H1 (cell line): ENCODE measurements at regions not wholly inside any gene's neighbourhood (a gene's known extent, or its start where the extent isn't known, plus 50 kb on each side); places are given as distances from the start of the nearest gene placed in this dataset.

Source experiments
- CTCF ChIA-PET: fragments of 300-600 bp; sonication (Branson Sonifier 250); formaldehyde crosslinking; loops from one replicate; lab custom pipeline; 2021; ENCODE audit not compliant: partially characterized antibody; lab: Charles Lee
- POLR2A ChIA-PET: fragments of 300-600 bp; sonication (Branson Sonifier 250); formaldehyde crosslinking; loops from one replicate; lab custom pipeline; 2021; ENCODE audit warnings: inconsistent platforms; ENCODE audit not compliant: partially characterized antibody; lab: Charles Lee
- DNase-seq, 2 experiments: peaks; one replicate each; pipeline versions ENCODE4 v3.0.0 to v3.0.0-alpha.2; 2010 to 2022; ENCODE audit warnings: low spot score in 2 of 2, low read depth in 1 of 2, mixed read lengths in 1 of 2
- FAIRE-seq: peaks from 2 replicates; lab custom pipeline; 2011; peaks lifted over from hg19 to GRCh38; lab: Jason Lieb, UNC
- H2AFZ ChIP-seq: 2 replicates; pipeline ENCODE4 v1.8.1; 2012; ENCODE audit warnings: low read length, inconsistent platforms
- H2AK5ac ChIP-seq: 2 replicates; pipeline ENCODE4 v1.6.1; 2013; ENCODE audit warnings: low read depth, low read length
- H2BK120ac ChIP-seq: replicated peaks from 2 replicates; pipeline ENCODE3; 2013; ENCODE audit warnings: low read depth, low read length, inconsistent platforms
- H2BK12ac ChIP-seq: 2 replicates; pipeline ENCODE4 v1.6.1; 2013; ENCODE audit warnings: low read depth, low read length
- H2BK15ac ChIP-seq: 2 replicates; pipeline ENCODE4 v1.6.1; 2013; ENCODE audit warnings: low read length
- H2BK20ac ChIP-seq: 2 replicates; pipeline ENCODE4 v1.6.1; 2013; ENCODE audit warnings: low read length
- H2BK5ac ChIP-seq: 2 replicates; pipeline ENCODE4 v1.6.1; 2013; ENCODE audit warnings: low read depth, low read length
- H3K14ac ChIP-seq: 2 replicates; pipeline ENCODE4 v1.6.1; 2013; ENCODE audit warnings: inconsistent platforms; ENCODE audit not compliant: insufficient read length
- H3K18ac ChIP-seq: 2 replicates; pipeline ENCODE4 v1.6.1; 2013; ENCODE audit warnings: low read length; ENCODE audit errors: extremely low read depth
- H3K23ac ChIP-seq: 2 replicates; pipeline ENCODE4 v1.6.1; 2013; ENCODE audit warnings: inconsistent platforms; ENCODE audit not compliant: insufficient read length
- H3K23me2 ChIP-seq: 2 replicates; pipeline ENCODE4 v1.6.1; 2013; ENCODE audit warnings: low read depth, low read length
- H3K27ac ChIP-seq: 2 replicates; pipeline ENCODE4 v1.6.1; 2011; ENCODE audit warnings: low read depth, low read length, inconsistent platforms
- H3K27me3 ChIP-seq, 4 experiments: replicated peaks in 1 of 4; 1 replicate in 1 of 4; 2 replicates in 3 of 4; pipeline versions ENCODE4 v1.6.1 to v1.8.1; 2011 to 2013; ENCODE audit warnings: low read length in 3 of 4, mild to moderate bottlenecking in 3 of 4, inconsistent platforms in 2 of 4, mixed read lengths in 2 of 4, moderate library complexity in 1 of 4; ENCODE audit not compliant: control insufficient read depth in 3 of 4, insufficient read depth in 3 of 4; ENCODE audit errors: extremely low read depth in 1 of 4
- H3K36me3 ChIP-seq, 4 experiments: 2 replicates each; pipeline versions ENCODE4 v1.6.1 to v1.8.1; 2011 to 2013; ENCODE audit warnings: mild to moderate bottlenecking in 4 of 4, low read length in 3 of 4, moderate library complexity in 2 of 4, control low read depth in 1 of 4, inconsistent platforms in 1 of 4; ENCODE audit not compliant: insufficient read depth in 4 of 4, control insufficient read depth in 2 of 4
- H3K4ac ChIP-seq: replicated peaks from 2 replicates; pipeline ENCODE3; 2013; ENCODE audit warnings: low read length, low read depth, mixed read lengths, inconsistent platforms; ENCODE audit not compliant: insufficient read length
- H3K4me1 ChIP-seq, 4 experiments: replicated peaks in 1 of 4; 1 replicate in 1 of 4; 2 replicates in 3 of 4; pipeline versions ENCODE4 v1.6.1 to v1.8.1; 2011 to 2013; ENCODE audit warnings: low read length in 3 of 4, inconsistent platforms in 2 of 4, mixed read lengths in 1 of 4; ENCODE audit not compliant: insufficient read depth in 4 of 4, control insufficient read depth in 3 of 4
- H3K4me2 ChIP-seq, 2 experiments: 2 replicates each; pipeline versions ENCODE4 v1.6.1 to v1.8.1; 2011 to 2013; ENCODE audit warnings: low read depth in 2 of 2, low read length in 2 of 2, control low read depth in 1 of 2, inconsistent platforms in 1 of 2, mild to moderate bottlenecking in 1 of 2; ENCODE audit not compliant: insufficient read depth in 1 of 2
- H3K4me3 ChIP-seq, 4 experiments: fragments of 200-600, 300-600 bp in 1 of 4; sonication (generic), shearing (Covaris generic), sonication (Bioruptor Twin) in 1 of 4; 2 replicates each; pipeline versions ENCODE4 v1.5.1 to v1.8.1; 2011 to 2016; ENCODE audit warnings: low read length in 4 of 4, low read depth in 3 of 4, control low read depth in 2 of 4, inconsistent platforms in 2 of 4, mild to moderate bottlenecking in 2 of 4, mixed read lengths in 1 of 4, moderate library complexity in 1 of 4; ENCODE audit not compliant: insufficient read depth in 2 of 4; ENCODE audit errors: extremely low read depth in 1 of 4
- H3K56ac ChIP-seq: replicated peaks from 2 replicates; pipeline ENCODE3; 2013; ENCODE audit warnings: low read depth, mild to moderate bottlenecking, mixed read lengths, low read length, inconsistent platforms; ENCODE audit not compliant: insufficient read length
- H3K79me1 ChIP-seq: 2 replicates; pipeline ENCODE4 v1.6.1; 2013; ENCODE audit warnings: low read depth, low read length, control low read depth
- H3K79me2 ChIP-seq, 2 experiments: 2 replicates each; pipeline versions ENCODE4 v1.6.1 to v1.8.1; 2012 to 2013; ENCODE audit warnings: low read length in 2 of 2, mild to moderate bottlenecking in 2 of 2, inconsistent platforms in 1 of 2; ENCODE audit not compliant: insufficient read depth in 2 of 2, control insufficient read depth in 1 of 2
- H3K9ac ChIP-seq, 4 experiments: replicated peaks in 1 of 4; 1 replicate in 1 of 4; 2 replicates in 3 of 4; pipeline versions ENCODE4 v1.6.1 to v1.8.1; 2011 to 2013; ENCODE audit warnings: low read depth in 3 of 4, low read length in 3 of 4, control low read depth in 2 of 4, mild to moderate bottlenecking in 2 of 4, moderate library complexity in 2 of 4, inconsistent platforms in 1 of 4; ENCODE audit errors: extremely low read depth in 1 of 4
- H3K9me3 ChIP-seq, 2 experiments: 2 replicates each; pipeline versions ENCODE4 v1.6.1 to v1.8.1; 2012 to 2013; ENCODE audit warnings: mild to moderate bottlenecking in 2 of 2, moderate library complexity in 2 of 2, control low read depth in 1 of 2, inconsistent platforms in 1 of 2, low read depth in 1 of 2, low read length in 1 of 2, mixed read lengths in 1 of 2; ENCODE audit not compliant: insufficient read depth in 2 of 2
- H4K20me1 ChIP-seq, 2 experiments: replicated peaks in 1 of 2; 2 replicates each; pipeline versions ENCODE3 to v1.8.1; 2011 to 2013; ENCODE audit warnings: inconsistent platforms in 2 of 2, low read length in 2 of 2, mild to moderate bottlenecking in 1 of 2; ENCODE audit not compliant: insufficient read depth in 2 of 2, control insufficient read depth in 1 of 2
- H4K5ac ChIP-seq: 2 replicates; pipeline ENCODE4 v1.6.1; 2013; ENCODE audit warnings: low read length, low read depth, mixed read lengths, inconsistent platforms; ENCODE audit not compliant: insufficient read length
- H4K8ac ChIP-seq: 2 replicates; pipeline ENCODE4 v1.8.0; 2013; ENCODE audit warnings: mild to moderate bottlenecking, moderate library complexity, low read length, inconsistent platforms; ENCODE audit not compliant: insufficient read depth; ENCODE audit errors: extremely low read depth
- H4K91ac ChIP-seq: replicated peaks from 2 replicates; pipeline ENCODE3; 2013; ENCODE audit warnings: low read length, mixed read lengths, inconsistent platforms; ENCODE audit not compliant: insufficient read length
- CBX8 ChIP-seq: fragments of 300-800, 300-1000 bp; sonication (generic); IDR thresholded peaks from 2 replicates; pipeline ENCODE4 v1.7.1; 2016; ENCODE audit warnings: low read depth, low read length, borderline replicate concordance
- CHD2 ChIP-seq: IDR thresholded peaks from 2 replicates; pipeline ENCODE4 v1.6.1; 2012; ENCODE audit warnings: low read length, improper control_type of control experiment
- CREB1 ChIP-seq: IDR thresholded peaks from 2 replicates; pipeline ENCODE4 v1.6.1; 2012; ENCODE audit warnings: inconsistent platforms
- FOSL1 ChIP-seq: IDR thresholded peaks from 2 replicates; pipeline ENCODE4 v1.6.1; 2011; ENCODE audit warnings: mild to moderate bottlenecking, low read depth, low read length, moderate library complexity; ENCODE audit not compliant: insufficient read depth
- GABPA ChIP-seq: IDR thresholded peaks from 2 replicates; pipeline ENCODE4 v1.6.1; 2011; ENCODE audit warnings: mild to moderate bottlenecking, low read length, moderate library complexity, borderline replicate concordance; ENCODE audit not compliant: insufficient read depth
- HDAC6 ChIP-seq: IDR thresholded peaks from one replicate; pipeline ENCODE4 v1.7.1; 2012; ENCODE audit warnings: low read depth, mild to moderate bottlenecking, inconsistent platforms, low read length, moderate library complexity
- JUN ChIP-seq: IDR thresholded peaks from 2 replicates; pipeline ENCODE4 v1.6.1; 2011; ENCODE audit warnings: low read depth, mild to moderate bottlenecking, improper control_type of control experiment, low read length
- PHF8 ChIP-seq: fragments of 200-600 bp; sonication (generic); conservative IDR thresholded peaks from 2 replicates; pipeline ENCODE4 v1.7.1; 2012; ENCODE audit warnings: low read depth, mild to moderate bottlenecking, inconsistent platforms, low read length, moderate library complexity
- POLR2A ChIP-seq, 2 experiments: IDR thresholded peaks; 1 replicate in 1 of 2; 2 replicates in 1 of 2; pipeline ENCODE4 v1.6.1; 2011; ENCODE audit warnings: low read depth in 2 of 2, low read length in 2 of 2, mild to moderate bottlenecking in 2 of 2; ENCODE audit errors: control extremely low read depth in 1 of 2
- POU5F1 ChIP-seq: IDR thresholded peaks from 2 replicates; pipeline ENCODE4 v1.6.1; 2011; ENCODE audit warnings: low read depth, mild to moderate bottlenecking, low read length, moderate library complexity
- RFX5 ChIP-seq: IDR thresholded peaks from 2 replicates; pipeline ENCODE4 v1.6.1; 2011; ENCODE audit warnings: low read depth, low read length, improper control_type of control experiment, borderline replicate concordance
- SAP30 ChIP-seq: fragments of 300-600 bp; sonication (generic); IDR thresholded peaks from 2 replicates; pipeline ENCODE4 v1.7.1; 2012; ENCODE audit warnings: low read length, moderate library complexity, mild to moderate bottlenecking, inconsistent platforms; ENCODE audit not compliant: insufficient read depth, insufficient replicate concordance
- SIN3A ChIP-seq, 2 experiments: IDR thresholded peaks in 1 of 2; conservative IDR thresholded peaks in 1 of 2; 2 replicates each; pipeline ENCODE4 v1.6.1; 2011 to 2012; ENCODE audit warnings: low read length in 2 of 2, improper control_type of control experiment in 1 of 2, low read depth in 1 of 2, mild to moderate bottlenecking in 1 of 2
- SIX5 ChIP-seq: IDR thresholded peaks from 2 replicates; pipeline ENCODE4 v1.6.1; 2011; ENCODE audit warnings: mild to moderate bottlenecking, low read depth, low read length
- SRF ChIP-seq: IDR thresholded peaks from 2 replicates; pipeline ENCODE4 v1.6.1; 2011; ENCODE audit warnings: mild to moderate bottlenecking, low read depth, low read length, moderate library complexity
- SUZ12 ChIP-seq: fragments of 200-600 bp; sonication (generic); IDR thresholded peaks from 2 replicates; pipeline ENCODE4 v1.6.1; 2012; ENCODE audit warnings: mild to moderate bottlenecking, inconsistent platforms, low read length, moderate library complexity, mixed read lengths
- WGBS, 2 experiments: shearing (Covaris generic) in 1 of 2; methylation state at CpG; one replicate each; pipeline versions ENCODE4 v1.1.6 to v1.1.7; 2013 to 2015; ENCODE audit warnings: low lambda C conversion rate in 2 of 2, mixed read lengths in 2 of 2, inconsistent platforms in 1 of 2, low coverage in 1 of 2, missing lambda C conversion rate in 1 of 2; ENCODE audit not compliant: insufficient replicate concordance in 2 of 2, insufficient coverage in 1 of 2, insufficient read length in 1 of 2; ENCODE audit errors: extremely low coverage in 1 of 2, missing lambda C conversion rate in 1 of 2; 5-methylcytosine and 5-hydroxymethylcytosine counted together

DNA sequence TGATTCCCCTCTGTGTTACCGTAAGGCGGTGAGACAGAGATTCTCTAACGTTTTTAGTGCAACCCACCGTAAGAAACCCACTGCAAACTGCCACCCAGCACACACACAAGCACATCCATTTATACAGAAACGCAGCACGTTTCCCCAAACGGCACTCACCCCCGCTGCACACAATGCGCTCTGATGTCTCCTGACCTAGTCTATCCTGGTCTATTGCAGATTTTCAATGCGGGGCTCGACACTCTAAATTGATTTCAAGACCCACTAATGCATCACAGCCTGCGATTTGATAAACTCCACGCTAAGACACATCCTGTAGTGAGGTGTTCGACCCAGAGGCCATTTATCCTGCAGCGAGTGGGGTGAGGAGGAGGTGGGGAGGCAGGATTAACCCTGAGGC, 63.7 kb upstream of the SULF2 start:
- H3K4ac ChIP-seq = no peak overlapping the region
- WGBS, 2 experiments = 89% methylated on average over 15 of the region's 15 CpGs; no CpG with 5 or more reads in 1 of the 2 experiments
- no peak for FAIRE-seq
- no peak overlapping the region for H3K56ac ChIP-seq
- H3K36me3 ChIP-seq = no peaks in the 10 kb centered on the region
- H2BK15ac ChIP-seq = no peak overlapping the region
- H3K79me2 ChIP-seq = no peaks in the 10 kb centered on the region
- CTCF ChIA-PET = interaction anchor here (0.7 to 1.6 kb wide), 5 partner anchors 46 to 568 kb away, joined by 3 read pairs; no protein-coding TSS in a partner anchor
- no peaks in the 10 kb centered on the region for H3K4me1 ChIP-seq
- no peaks in the 10 kb centered on the region for H3K27me3 ChIP-seq
- H2BK120ac ChIP-seq = no peak overlapping the region
- no peak overlapping the region for H3K18ac ChIP-seq
- no peak overlapping the region for H3K27ac ChIP-seq
- H2BK12ac ChIP-seq = no peak overlapping the region
- H3K23ac ChIP-seq = no peak overlapping the region
- no peaks in the 10 kb centered on the region for H3K23me2 ChIP-seq
- no peak overlapping the region for H2BK5ac ChIP-seq
- H4K91ac ChIP-seq = no peak overlapping the region
- no peak overlapping the region for H4K8ac ChIP-seq
- no peaks in the 10 kb centered on the region for H3K79me1 ChIP-seq
- no peak overlapping the region for H3K4me2 ChIP-seq
- no peak overlapping the region for H3K14ac ChIP-seq
- no peak overlapping the region for H3K4me3 ChIP-seq
- POLR2A ChIA-PET = no interaction called here
- no peak overlapping the region for H3K9ac ChIP-seq
- H2AFZ ChIP-seq = no peak overlapping the region
- no peak overlapping the region for H2BK20ac ChIP-seq
- H4K20me1 ChIP-seq = no peaks in the 10 kb centered on the region
- H2AK5ac ChIP-seq = no peak overlapping the region
- no peak overlapping the region for H4K5ac ChIP-seq
- no peak for DNase-seq
- peaks cover 7 to 17% of the 10 kb centered on the region in 2 experiments; a peak in 3 of 4 replicates for H3K9me3 ChIP-seq
- TF ChIP-seq GABPA (no peak), SAP30 (no peak), CREB1 (no peak), CBX8 (no peak), SRF (no peak), SIN3A (conservative IDR thresholded peaks at IDR 0.05 in 1 of 2, IDR thresholded peaks at IDR 0.05 in 1 of 2; ENCODE audit: low read depth in 1 of 2, low read length in 2 of 2) (no peak), POLR2A (IDR thresholded peaks at IDR 0.05; ENCODE audit: control extremely low read depth in 1 of 2, low read depth in 2 of 2, low read length in 2 of 2) (no peak), POU5F1 (no peak), CHD2 (no peak), JUN (no peak), PHF8 (no peak), SUZ12 (no peak), HDAC6 (no peak), SIX5 (no peak), RFX5 (no peak), FOSL1 (no peak)
